DOHH2 (cell line): ENCODE measurements at regions not wholly inside any gene's neighbourhood (a gene's known extent, or its start where the extent isn't known, plus 50 kb on each side); places are given as distances from the start of the nearest gene placed in this dataset.
"Not testable (repeated sequence)": the region's sequence is repeated elsewhere in the genome, so short reads cannot be mapped to it uniquely, and the experiment has no call there.

Experiments
- H3F3A ChIP-seq: fragments of 200-600 bp; sonication (generic), shearing (Covaris generic); 2 replicates; pipeline ENCODE4 v1.6.0; 2016; ENCODE audit warnings: antibody characterized with exemption, mild to moderate bottlenecking; ENCODE audit not compliant: control insufficient read depth, insufficient read depth
- H3K27ac ChIP-seq: fragments of 200-600 bp; sonication (generic); 2 replicates; pipeline ENCODE4 v1.5.1; 2014; ENCODE audit warnings: low read depth, mild to moderate bottlenecking, low read length, moderate library complexity
- H3K27me3 ChIP-seq: fragments of 200-600 bp; sonication (generic); 2 replicates; pipeline ENCODE4 v1.6.1; 2014; ENCODE audit warnings: mild to moderate bottlenecking, low read length, mixed read lengths; ENCODE audit not compliant: control insufficient read depth
- H3K36me3 ChIP-seq: fragments of 200-600 bp; sonication (generic); 2 replicates; pipeline ENCODE4 v1.6.1; 2014; ENCODE audit warnings: mild to moderate bottlenecking, low read length, moderate library complexity, mixed read lengths; ENCODE audit not compliant: control insufficient read depth
- H3K4me1 ChIP-seq: fragments of 200-600 bp; sonication (generic); 2 replicates; pipeline ENCODE4 v1.6.1; 2014; ENCODE audit warnings: mild to moderate bottlenecking, low read length, mixed read lengths; ENCODE audit not compliant: control insufficient read depth
- H3K4me2 ChIP-seq: fragments of 200-600 bp; sonication (generic); 2 replicates; pipeline ENCODE4 v1.6.0; 2014; ENCODE audit warnings: mild to moderate bottlenecking, low read length, moderate library complexity
- H3K4me3 ChIP-seq: fragments of 200-600 bp; sonication (generic); 2 replicates; pipeline ENCODE4 v1.5.1; 2014; ENCODE audit warnings: mild to moderate bottlenecking, low read length, mixed read lengths
- H3K79me2 ChIP-seq: fragments of 200-600 bp; sonication (generic); 2 replicates; pipeline ENCODE4 v1.6.1; 2014; ENCODE audit warnings: mild to moderate bottlenecking, low read length, mixed read lengths; ENCODE audit not compliant: control insufficient read depth
- H3K9me2 ChIP-seq: fragments of 200-600 bp; sonication (generic); replicated peaks from 2 replicates; pipeline ENCODE4 v1.6.1; 2014; ENCODE audit warnings: mild to moderate bottlenecking, low read length, mixed read lengths; ENCODE audit not compliant: control insufficient read depth
- H3K9me3 ChIP-seq: fragments of 200-600 bp; sonication (generic); 2 replicates; pipeline ENCODE4 v1.6.1; 2014; ENCODE audit warnings: antibody characterized with exemption, low read length, mixed read lengths; ENCODE audit not compliant: control insufficient read depth, insufficient read depth
- H4K20me1 ChIP-seq: fragments of 200-600 bp; sonication (generic); 2 replicates; pipeline ENCODE4 v1.6.0; 2014; ENCODE audit warnings: low read depth, mild to moderate bottlenecking, antibody characterized with exemption, low read length, moderate library complexity; ENCODE audit not compliant: control insufficient read depth, insufficient read depth
- CTCF ChIP-seq: fragments of 200-600 bp; sonication (generic); IDR thresholded peaks from one replicate; pipeline ENCODE4 v1.5.1; 2014; ENCODE audit warnings: antibody characterized with exemption, mild to moderate bottlenecking, low read depth, low read length; ENCODE audit not compliant: poor library complexity, severe bottlenecking
- EZH2phosphoT487 ChIP-seq: fragments of 200-600 bp; sonication (generic); IDR thresholded peaks from 2 replicates; pipeline ENCODE4 v1.6.1; 2017; ENCODE audit warnings: borderline replicate concordance, mild to moderate bottlenecking, antibody characterized with exemption, low read length, moderate library complexity, mixed read lengths

DNA sequence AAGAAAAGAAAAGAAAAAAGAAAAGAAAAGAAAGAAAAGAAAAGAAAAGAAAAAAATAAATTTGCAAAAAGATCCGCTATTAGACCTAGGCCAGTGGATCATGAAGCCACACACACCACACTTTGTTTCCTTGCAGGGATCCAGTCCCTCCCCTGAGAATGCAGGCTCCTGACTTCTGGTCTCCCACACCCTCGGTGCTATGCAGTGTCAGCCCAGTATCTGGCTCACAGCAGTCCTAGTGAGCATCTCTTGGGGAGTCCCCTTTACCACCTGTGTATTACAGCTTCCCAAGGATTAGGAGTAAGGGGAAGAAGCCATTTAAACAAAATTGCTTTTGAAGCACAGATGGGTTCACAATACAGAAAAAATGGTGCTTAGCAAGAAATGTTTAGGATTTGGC, 174.1 kb upstream of the IRF2BP2 start:
- H3K4me2 ChIP-seq, H3K9me2 ChIP-seq, H3K4me1 ChIP-seq, H3K79me2 ChIP-seq, H3K27ac ChIP-seq, H4K20me1 ChIP-seq, H3K9me3 ChIP-seq, H3K4me3 ChIP-seq, H3K36me3 ChIP-seq, H3F3A ChIP-seq: not testable (repeated sequence)
- peaks cover 34% of the 10 kb centered on the region for H3K27me3 ChIP-seq

GRCh38 chr1:234782791-234783190, 172.8 kb upstream of the IRF2BP2 start:
- TF ChIP-seq EZH2phosphoT487 (no peak), CTCF (no peak)
- no peak overlapping the region for H3K4me3 ChIP-seq
- no peaks in the 10 kb centered on the region for H3K4me1 ChIP-seq
- H3K4me2 ChIP-seq, result no peak overlapping the region
- H3K9me3 ChIP-seq, result no peaks in the 10 kb centered on the region
- peaks cover 47% of the 10 kb centered on the region for H3K27me3 ChIP-seq
- H3F3A ChIP-seq, result no peaks in the 10 kb centered on the region
- H3K27ac ChIP-seq, result no peak overlapping the region
- H3K9me2 ChIP-seq, result no peaks in the 10 kb centered on the region
- H4K20me1 ChIP-seq, result no peaks in the 10 kb centered on the region
- no peaks in the 10 kb centered on the region for H3K36me3 ChIP-seq
- H3K79me2 ChIP-seq, result no peaks in the 10 kb centered on the region

DNA sequence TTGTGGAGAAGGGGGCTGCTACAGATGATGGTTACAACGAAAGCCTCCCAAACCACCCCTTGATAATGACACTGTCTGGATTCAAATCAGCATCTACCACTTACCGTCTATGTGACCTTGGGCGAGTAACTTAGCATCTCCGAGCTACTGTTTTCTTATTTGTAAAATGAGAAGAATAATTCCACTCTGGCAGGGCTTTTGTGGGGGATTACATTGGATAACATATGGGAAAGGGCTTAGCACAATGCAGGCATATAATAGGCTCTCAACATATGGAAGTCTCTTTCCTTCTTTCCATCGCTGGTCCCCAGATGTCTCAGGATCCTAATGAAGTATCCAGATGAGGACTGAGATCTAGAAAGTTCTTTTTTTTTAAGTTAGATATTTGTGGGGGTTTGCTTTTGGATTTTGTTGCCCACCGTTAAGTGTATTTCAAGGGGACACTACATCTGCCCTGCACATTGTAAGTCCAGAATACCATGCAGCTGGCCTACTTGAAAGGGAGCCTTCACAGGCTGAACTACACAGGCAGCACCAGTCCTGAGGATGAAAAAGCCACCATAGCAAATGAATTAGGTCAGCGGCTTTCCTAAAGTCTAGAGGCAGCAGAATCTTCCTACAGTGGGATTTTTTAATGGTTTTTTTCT, 172.2 kb upstream of the IRF2BP2 start:
- Histone ChIP-seq H3K4me2 (no peak overlapping the region), H3K79me2 (no peaks in the 10 kb centered on the region), H3K27me3 (peaks cover 50% of the 10 kb centered on the region), H3K4me3 (no peak overlapping the region), H3K9me3 (no peaks in the 10 kb centered on the region), H4K20me1 (no peaks in the 10 kb centered on the region), H3F3A (no peaks in the 10 kb centered on the region), H3K4me1 (no peaks in the 10 kb centered on the region), H3K27ac (no peak overlapping the region), H3K36me3 (no peaks in the 10 kb centered on the region), H3K9me2 (no peaks in the 10 kb centered on the region)
- no peak for TF ChIP-seq CTCF
- TF ChIP-seq EZH2phosphoT487, result no peak

- no peaks in the 10 kb centered on the region for H3K36me3 ChIP-seq
- H3K27ac ChIP-seq, result no peak overlapping the region
- no peaks in the 10 kb centered on the region for H4K20me1 ChIP-seq
- TF ChIP-seq CTCF (no peak), EZH2phosphoT487 (no peak)
- H3K27me3 ChIP-seq, result peaks cover 58% of the 10 kb centered on the region
- H3F3A ChIP-seq, result no peaks in the 10 kb centered on the region
- H3K79me2 ChIP-seq, result no peaks in the 10 kb centered on the region
- no peaks in the 10 kb centered on the region for H3K9me3 ChIP-seq
- no peak overlapping the region for H3K4me2 ChIP-seq
- no peaks in the 10 kb centered on the region for H3K9me2 ChIP-seq
- no peaks in the 10 kb centered on the region for H3K4me1 ChIP-seq
- H3K4me3 ChIP-seq, result no peak overlapping the region
Observed at GRCh38 chr1:234781241-234782065, 171.5 kb upstream of the IRF2BP2 start.
